ENCODE measurements at regions not wholly inside any gene's neighbourhood (a gene's known extent, or its start where the extent isn't known, plus 50 kb on each side); places are given as distances from the start of the nearest gene placed in this dataset.

GRCh38 chr10:89829262-89829886, 128.0 kb downstream of the KIF20B start:
- DNase-seq (ENCODE audit: extremely low spot score, insufficient read length, low read depth) (no peak), FAIRE-seq (no peak)

DNA sequence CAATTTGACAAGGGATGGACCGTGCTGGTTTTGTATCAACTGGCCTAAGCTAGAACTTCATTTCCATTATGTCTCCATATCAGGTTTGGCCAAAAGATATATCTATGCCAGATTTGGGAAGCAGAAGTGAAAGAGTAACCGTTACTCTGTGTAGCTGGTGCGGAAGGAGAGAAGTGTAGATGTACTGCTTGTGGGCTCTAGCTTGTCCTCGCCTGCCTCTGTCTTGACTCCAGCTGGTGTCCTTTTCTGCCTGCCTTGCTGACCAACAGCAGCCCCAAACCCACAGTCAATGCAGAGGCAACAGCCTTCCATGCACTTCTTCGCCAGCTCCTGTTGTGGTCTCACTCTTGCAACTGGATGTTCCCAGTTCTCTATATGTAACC, 128.5 kb downstream of the KIF20B start:
- FAIRE-seq (no peak), DNase-seq (ENCODE audit: extremely low spot score, insufficient read length, low read depth) (no peak)

GRCh38 chr10:89830624-89831023, 129.2 kb downstream of the KIF20B start:
- DNase-seq (ENCODE audit: extremely low spot score, insufficient read length, low read depth) (no peak), FAIRE-seq (no peak)

DNA sequence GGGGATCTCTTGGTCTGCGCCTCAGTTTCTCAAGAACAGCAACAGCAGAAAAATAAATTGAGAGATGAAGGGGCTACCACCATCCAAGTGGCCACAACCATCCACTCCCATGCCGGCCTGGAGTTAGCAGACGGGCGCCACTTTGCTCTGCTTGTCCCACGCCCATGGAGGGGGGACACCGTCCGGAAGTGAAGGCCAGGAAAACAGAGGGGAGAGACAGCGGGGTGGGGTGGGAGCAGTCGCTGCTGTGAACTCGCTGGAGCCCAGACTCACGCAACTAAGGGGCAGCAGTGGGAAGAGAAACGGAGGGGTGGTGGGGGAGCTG, 135.4 kb downstream of the KIF20B start:
- FAIRE-seq (no peak), DNase-seq (ENCODE audit: extremely low spot score, insufficient read length, low read depth) (no peak)

DNA sequence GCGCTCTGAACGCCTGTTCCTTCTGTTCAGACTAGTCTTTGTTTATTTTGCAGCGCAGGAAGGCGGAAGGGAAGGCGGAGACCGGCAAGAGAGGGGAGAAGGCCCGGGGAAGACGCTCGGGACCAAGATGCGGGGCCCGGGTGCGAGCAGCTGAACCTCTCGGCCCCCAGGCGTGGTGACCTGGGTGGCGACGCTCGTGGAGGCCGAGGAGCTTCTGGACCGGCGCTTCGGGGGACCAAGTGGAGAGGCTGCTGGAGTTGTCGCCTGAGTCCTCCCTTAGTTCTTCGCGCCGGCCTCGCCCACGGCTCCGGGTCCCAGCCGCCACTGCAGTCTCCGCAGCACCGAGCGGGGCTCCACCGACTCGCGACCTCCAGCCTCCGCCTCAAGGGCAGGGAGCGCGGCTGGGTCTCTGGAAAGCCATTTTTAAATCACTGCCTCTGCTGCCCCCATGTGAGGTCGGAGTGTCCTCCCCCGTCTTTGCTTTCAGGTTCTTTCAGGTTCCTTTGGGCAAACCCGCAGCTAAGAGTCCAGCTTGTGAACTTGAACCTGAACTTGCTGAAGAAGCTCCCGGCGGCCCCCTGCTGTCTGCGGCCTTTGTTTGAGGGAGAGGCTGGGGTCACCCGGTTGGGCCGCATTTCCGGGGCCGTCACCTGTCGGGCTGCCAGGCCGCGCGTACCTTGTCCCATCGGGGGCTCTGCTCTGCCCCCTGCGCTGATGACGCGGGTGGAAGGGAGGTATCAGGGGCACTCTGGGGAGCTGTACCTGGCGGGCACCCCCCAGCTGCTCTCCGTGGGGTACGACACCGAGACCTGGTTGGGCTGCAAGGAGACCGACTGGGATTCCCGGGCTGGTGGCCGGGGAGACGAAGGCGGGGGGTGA, 136.0 kb downstream of the KIF20B start:
- DNase-seq (ENCODE audit: extremely low spot score, insufficient read length, low read depth), result no peak
- FAIRE-seq, result peak; percentile 58

GRCh38 chr10:89838044-89838615, 136.7 kb downstream of the KIF20B start:
- FAIRE-seq (no peak), DNase-seq (ENCODE audit: extremely low spot score, insufficient read length, low read depth) (no peak)

DNA sequence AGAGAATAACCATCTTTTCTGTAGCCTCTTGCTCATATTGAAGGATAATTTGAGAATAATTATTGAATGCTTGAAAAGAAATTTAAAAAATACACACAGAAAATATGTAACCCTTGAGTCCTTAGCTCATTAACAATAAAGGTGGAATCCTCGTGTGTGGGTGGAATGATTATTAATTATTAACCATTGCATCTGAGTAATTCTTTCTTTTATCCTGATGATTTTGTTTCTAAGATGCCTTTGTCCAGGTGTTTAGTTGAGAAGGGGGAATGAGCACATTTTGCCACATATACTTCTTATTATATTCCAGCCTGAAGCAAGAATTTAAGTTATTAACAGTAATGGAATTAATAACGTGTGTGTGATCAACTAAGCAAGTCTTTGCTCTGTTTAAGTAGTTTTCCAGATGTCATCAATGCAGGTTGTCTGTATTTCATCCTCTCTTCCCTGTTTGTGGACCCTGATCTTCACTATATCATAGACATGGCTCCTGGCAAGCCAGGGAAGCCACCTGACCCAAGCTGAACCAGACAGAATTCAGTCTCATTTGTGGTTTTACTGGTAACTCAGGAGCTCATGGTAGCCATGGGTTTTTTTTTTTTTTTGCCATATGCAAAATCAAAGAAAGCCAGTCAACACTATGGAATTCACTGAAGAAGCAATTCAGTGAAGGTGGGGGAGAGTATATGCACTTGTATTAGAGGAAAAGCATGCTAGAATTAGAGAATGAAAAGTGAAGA, 144.3 kb downstream of the KIF20B start:
- FAIRE-seq (no peak), DNase-seq (ENCODE audit: extremely low spot score, insufficient read length, low read depth) (no peak)

GRCh38 chr10:89846281-89846630, 144.9 kb downstream of the KIF20B start:
- no peak for FAIRE-seq

GRCh38 chr10:89846786-89847185, 145.4 kb downstream of the KIF20B start:
- no peak for FAIRE-seq
- no peak for DNase-seq (ENCODE audit: extremely low spot score, insufficient read length, low read depth)

More at GRCh38 chr10:89846281-89846630, 144.9 kb downstream of the KIF20B start:
- DNase-seq (ENCODE audit: extremely low spot score, insufficient read length, low read depth), result no peak

DNA sequence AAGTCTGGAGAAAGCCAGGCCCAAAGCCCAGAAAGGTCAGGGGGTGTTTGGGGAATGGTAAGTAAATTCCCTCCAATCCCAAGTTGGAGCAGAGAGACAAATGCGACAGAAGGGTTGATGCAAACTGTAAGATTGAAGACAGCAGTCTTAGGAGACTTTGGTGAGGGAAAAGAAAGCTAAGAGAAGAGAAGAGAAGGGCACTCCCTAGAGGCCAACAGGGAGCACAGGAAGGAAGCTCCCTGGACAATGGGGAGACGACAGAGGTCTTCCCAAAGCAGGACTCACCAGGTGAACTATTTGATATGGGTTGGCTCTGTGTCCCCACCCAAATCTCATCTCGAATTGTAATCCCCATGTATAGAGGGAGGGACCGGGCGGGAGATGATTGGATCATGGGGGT, 151.5 kb downstream of the KIF20B start:
- DNase-seq (ENCODE audit: extremely low spot score, insufficient read length, low read depth) (no peak), FAIRE-seq (no peak)

- DNase-seq (ENCODE audit: extremely low spot score, insufficient read length, low read depth) (no peak), FAIRE-seq (no peak)
Observed at GRCh38 chr10:89853781-89854191, 152.4 kb downstream of the KIF20B start.

DNA sequence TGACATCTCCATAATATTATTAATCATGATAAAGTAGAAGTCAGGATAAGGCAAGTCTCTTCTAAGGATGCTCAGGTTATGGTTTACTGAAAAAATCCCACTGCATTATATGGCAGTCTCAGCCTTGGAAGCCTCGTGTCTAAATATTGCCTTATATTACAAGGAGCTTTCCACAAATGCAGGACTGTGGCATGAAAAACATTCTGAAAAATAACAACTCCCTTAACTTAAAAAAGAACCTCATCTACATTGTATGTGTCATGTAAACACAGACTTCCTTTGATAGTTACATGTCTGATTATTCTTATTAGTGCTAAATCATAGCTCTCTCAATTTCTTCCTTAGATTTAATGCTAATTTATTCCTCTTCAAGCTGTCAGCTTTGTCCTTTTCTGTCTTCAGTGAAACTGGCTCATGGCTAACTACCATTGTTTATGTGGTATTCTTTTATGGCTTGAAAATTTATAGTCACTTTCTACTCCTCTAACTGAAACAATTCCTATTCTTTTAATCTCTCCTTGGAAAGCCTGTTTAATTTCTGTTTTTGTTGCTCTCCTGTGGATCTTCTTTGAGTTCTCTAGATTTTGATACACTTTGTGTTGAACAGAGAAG, 156.1 kb downstream of the KIF20B start:
- FAIRE-seq (no peak), DNase-seq (ENCODE audit: extremely low spot score, insufficient read length, low read depth) (no peak)

DNA sequence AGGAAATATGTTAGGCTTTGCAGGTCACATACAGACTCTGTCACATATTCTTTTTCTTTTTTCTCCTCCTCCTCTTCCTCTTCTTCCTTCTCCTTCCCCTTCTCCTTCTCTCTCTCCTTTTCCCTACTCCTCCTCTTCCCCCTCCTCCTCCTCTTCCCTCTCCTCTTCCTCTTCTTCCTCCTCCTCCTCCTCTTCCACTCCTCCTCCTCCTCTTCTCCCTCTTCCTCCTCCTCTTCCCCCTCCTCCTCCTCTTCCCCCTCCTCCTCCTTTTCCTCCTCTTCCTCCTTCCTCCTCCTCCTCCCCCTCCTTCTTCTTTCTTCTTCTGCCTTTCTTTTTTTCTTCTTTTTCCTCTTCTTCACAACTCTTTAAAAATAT, 159.8 kb downstream of the KIF20B start:
- FAIRE-seq (no peak), DNase-seq (ENCODE audit: extremely low spot score, insufficient read length, low read depth) (no peak)

GRCh38 chr10:89861584-89862301, 160.4 kb downstream of the KIF20B start:
- DNase-seq (ENCODE audit: extremely low spot score, insufficient read length, low read depth) (no peak), FAIRE-seq (no peak)

DNA sequence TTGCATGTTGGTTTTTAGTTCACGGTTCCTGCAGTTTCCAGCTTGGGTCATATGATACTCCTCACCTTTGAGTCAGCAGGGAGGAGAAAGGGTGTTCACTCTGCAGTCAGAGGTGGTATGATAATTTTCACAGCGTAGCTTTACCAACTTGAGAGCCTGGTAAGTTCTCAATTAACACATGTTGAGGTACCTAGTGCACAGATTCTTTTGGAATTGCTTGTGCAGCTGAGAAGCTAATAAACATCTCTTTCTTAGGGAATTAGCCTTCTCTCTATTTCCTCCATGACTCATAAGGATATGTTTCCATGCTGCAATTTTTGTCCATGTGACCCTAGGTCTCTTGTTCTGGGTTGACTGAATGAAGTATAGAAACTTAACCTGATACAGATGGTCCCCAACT, 166.6 kb downstream of the KIF20B start:
- FAIRE-seq (no peak), DNase-seq (ENCODE audit: extremely low spot score, insufficient read length, low read depth) (no peak)

DNA sequence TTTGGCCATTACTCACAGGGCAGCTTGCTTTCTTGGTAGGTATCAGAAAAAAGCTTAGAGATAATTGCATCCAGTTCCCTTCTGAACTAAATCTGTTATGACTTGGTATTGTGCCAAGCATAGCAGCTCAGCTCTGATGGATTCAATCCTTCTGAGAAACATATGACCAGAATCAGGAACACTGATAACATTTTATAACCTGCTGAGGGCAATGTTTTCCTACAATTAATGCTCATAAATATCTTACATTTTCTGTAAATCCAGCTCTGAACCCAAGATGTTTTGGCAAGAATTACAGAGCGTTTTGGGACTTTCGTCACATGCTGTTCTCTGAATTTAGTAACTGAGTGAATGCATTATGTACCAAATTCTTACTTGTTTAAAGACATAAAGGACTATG, 167.8 kb downstream of the KIF20B start:
- FAIRE-seq, result no peak
- DNase-seq (ENCODE audit: extremely low spot score, insufficient read length, low read depth), result no peak

GRCh38 chr10:89869592-89870156, 168.3 kb downstream of the KIF20B start:
- no peak for DNase-seq (ENCODE audit: extremely low spot score, insufficient read length, low read depth)
- no peak for FAIRE-seq

- FAIRE-seq, result no peak
- no peak for DNase-seq (ENCODE audit: extremely low spot score, insufficient read length, low read depth)
Observed at GRCh38 chr10:89870936-89871335, 169.5 kb downstream of the KIF20B start.

DNA sequence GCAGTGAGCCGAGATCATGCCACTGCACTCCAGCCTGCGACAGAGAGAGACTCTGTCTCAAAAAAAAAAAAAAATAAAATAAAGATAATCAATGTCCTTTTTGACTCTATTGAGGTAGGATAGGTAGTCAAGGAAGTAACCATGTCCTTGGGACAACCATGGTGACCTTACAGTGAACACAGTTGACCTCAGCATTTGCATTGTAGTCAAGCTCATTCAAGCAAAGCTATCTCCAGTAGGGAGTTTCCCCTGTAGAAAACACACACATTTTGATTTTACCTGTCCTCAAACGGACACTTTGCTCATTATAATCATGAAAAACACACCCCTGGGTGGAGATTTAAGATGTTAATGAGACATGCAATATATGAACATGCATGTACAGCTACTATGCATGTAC, 171.7 kb downstream of the KIF20B start:
- FAIRE-seq, result peak; percentile 79
- DNase-seq (ENCODE audit: extremely low spot score, insufficient read length, low read depth), result no peak

- DNase-seq (ENCODE audit: extremely low spot score, insufficient read length, low read depth) (no peak), FAIRE-seq (no peak)
Observed at GRCh38 chr10:89875557-89875956, 174.2 kb downstream of the KIF20B start.

Measured in GM18507 (cell line).